Stimulated activated CD8-positive, alpha-beta memory T cell treated with anti-CD3 and anti-CD28 coated beads, Interleukin-7, amount 100 ng/mL, for 24 hours (primary cell): ENCODE measurements at regions not wholly inside any gene's neighbourhood (a gene's known extent, or its start where the extent isn't known, plus 50 kb on each side); places are given as distances from the start of the nearest gene placed in this dataset.
"Not testable (repeated sequence)": the region's sequence is repeated elsewhere in the genome, so short reads cannot be mapped to it uniquely, and the experiment has no call there.

Experiments used
- DNase-seq: peaks from one replicate; pipeline ENCODE4 v3.0.0-alpha.2; 2020; ENCODE audit warnings: low read depth

DNA sequence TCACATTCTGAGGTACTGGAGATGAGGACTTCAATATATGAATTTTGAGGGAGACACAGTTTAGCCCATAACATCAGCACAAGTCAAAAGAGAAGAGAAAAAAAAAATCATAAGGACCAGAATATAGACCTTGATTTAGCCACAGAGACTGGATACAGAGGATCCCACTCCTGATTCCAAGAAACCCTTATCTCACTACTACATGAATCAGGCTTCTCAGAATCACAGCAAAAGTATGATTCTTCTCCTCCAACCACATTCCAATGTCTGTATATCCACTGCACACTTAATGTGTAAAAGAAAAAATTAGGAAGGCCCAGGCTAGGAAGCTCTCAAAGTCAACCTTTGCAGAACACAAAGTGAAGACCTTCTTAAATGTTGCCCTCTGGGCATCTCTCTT, 610.9 kb downstream of the DTWD2 start:
- DNase-seq, result no peak

DNA sequence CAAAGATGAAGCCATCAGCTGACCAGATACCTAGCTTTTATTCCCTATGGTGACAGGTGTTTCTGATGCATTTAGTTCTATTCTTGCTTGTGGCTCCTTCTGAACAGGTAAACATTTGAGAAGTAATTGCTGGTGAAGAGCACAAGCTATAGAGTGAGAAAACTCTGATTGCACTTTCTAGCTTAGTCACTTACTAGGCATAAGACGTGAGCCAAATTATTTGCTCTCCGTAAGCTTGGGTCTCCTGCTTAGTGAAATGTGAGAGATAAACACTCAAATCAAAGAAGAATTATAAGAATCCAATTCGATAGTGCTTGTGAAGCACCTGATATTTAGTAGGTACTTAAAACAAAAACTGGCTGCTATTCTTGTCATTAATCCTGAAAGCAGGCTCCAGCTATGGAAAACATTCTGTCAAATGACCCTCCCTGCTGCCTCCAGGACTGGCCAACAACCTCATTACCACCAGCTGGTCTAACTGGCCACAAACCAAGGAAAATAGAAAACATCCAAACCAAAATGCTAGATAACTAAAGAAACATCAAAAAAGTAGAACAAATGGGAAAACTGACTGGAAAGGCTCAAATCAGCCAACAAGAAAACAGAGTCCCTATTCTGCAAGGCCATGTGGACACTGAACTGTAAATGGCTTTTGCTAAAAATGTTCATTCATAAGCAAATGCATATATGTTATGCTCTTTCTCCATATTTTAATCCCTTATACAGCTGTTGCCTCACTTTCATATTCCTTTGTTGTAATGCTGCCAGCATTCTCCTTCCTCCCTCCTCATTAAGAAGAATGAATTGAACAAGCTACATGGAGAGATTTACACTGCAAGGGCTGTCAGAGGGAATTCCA, 616.1 kb downstream of the DTWD2 start:
- no peak for DNase-seq

DNA sequence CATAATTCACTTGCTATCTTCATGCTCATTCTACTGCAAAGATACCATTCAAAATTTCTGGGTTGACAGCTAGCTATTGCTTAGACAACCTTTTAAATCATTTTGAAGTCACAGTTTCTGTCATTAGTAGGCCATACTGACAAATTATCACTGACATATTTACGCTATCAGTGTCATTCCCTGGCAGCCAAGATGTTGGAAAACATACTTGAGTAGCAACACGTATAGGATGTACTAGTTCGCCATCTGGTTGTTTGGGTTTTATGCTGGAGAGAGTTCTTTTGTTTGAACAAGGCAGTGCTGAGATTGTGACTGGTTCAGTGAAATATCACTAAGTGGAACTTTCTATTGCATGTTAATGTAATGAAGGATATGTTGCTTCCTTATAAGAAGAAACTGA, 621.9 kb downstream of the DTWD2 start:
- DNase-seq, result no peak

DNA sequence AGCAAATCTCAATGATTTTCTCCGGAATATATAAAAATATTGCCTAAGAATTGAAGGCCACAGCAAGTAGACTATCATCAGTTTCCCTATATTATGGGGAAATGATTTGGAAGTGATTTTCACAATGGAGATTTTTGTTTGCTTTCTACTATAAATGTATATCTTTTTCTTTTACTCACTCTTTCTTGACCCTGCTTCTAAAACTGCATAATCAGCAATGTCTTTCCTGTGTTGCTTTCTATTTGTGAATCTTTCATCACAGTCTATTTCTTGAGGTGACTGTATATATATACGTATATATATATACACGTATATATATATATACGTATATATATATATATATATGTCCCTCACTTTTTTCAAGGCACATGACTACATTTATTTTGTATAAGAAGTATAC, 622.6 kb downstream of the DTWD2 start:
- DNase-seq, result no peak

DNA sequence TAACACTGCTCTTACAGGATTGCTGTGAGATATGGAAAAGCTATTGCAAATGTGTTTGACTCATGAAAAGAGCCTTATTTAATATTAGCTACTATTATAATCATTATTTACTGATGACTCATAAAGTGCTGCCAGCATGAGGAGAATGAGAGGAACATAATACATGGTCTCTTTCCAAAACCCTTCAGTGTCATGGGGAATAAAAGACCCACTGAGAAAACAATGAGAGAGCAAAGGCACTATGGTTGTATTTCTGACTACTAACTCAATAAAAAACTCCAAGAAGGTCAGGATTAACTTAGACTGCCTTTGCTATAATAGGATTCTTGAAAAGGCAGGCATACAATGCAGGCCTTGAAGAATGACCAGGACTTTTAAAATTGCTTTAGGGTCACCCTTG, 633.5 kb downstream of the DTWD2 start:
- no peak for DNase-seq

DNA sequence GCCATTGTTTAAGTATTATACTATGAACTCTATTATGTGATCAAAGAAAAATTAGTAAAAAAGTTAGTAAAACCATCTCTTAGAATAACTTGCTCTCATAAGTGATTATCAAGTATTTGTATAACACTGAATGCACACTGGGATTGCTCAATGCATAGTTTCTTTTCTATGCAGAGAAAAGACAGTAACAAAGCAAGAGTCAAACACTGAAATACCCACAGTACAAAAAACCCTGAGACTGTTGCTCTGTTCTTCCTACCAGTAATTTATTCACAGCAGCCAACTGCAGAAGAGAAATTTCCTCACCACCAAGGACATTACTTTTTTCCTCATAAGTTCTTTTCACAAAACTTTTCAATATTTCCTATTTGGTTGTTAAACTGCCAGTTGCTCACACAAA, 634.4 kb downstream of the DTWD2 start:
- DNase-seq, result no peak

DNA sequence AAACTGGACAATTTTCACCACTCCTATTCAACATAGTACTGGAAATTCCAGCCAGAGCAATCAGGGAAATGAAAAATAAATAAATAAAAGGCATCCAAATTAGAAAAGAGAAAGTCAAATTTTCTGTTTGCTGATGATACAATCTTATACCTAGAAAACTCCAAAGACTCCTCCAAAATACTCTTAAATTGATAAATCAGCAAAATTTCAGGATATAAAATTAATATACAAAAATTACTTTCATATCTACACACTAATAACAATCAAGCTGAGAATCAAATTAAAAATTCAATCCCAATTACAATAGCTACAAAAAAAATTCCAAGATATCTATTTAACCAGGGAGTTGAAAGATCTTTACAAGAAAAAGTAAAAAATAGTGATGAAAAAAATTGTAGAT, 651.9 kb downstream of the DTWD2 start:
- no peak for DNase-seq

DNA sequence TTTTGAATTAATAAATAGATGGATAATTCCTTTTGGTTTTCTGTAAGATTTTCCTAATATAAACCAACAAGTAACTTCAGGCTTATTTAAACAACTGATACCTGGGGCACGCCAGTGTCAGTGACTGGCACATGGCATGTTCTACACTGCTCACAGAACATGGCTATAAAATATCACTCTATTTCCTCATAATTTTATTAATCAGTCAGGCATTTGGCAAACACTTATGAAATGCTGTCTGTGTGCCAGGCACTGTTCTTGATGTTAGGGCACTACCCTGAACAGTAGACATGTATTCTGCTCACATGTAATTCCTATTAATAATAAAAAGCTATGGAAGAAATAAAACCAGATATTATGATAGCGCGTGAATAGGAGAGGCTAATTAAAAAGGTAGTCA, 661.0 kb downstream of the DTWD2 start:
- DNase-seq, result no peak

DNA sequence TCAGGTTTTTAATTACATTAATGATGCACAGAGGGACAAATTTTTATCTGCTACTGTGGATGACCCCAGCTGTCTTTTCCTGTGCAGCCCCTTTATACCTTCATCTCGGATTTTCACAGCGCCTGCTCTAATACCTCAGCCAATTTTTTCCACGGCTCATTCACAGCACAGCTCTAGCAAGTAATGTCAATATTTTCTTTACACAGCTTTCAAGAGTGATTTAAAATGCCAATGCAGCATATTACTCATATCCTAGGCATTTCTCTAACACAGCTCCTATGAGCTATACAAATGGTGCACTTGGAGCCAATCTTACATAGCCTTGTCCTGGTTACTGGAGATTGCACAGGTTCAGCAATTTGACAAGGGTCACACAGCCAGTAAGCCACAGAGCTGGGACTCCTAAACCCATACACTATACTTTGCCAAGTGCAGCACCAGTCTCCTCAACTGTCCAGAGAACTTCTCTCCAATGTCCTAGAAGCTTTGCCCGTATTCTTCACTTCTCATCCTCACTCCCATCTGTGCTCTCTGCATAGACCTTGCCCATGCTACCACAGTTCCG, 661.8 kb downstream of the DTWD2 start:
- no peak for DNase-seq

DNA sequence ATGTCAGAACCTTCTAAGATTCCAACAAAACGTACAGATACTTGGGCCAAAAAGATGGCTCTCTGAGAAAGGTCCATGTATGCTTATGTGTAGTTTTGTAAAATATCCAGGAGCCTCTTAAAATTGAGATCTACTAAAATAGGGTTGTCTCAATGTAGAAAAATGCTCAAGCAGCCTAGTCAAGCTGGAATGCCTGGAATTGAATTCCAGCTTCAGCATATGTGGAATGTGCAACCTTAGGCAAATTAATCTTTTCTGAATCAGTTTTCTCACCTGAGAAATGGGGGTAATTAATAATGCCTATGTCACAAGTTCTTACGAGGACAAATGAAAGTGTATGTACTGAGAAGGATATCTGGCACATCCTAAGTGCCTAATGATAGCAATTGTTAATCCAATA, 662.4 kb downstream of the DTWD2 start:
- no peak for DNase-seq

DNA sequence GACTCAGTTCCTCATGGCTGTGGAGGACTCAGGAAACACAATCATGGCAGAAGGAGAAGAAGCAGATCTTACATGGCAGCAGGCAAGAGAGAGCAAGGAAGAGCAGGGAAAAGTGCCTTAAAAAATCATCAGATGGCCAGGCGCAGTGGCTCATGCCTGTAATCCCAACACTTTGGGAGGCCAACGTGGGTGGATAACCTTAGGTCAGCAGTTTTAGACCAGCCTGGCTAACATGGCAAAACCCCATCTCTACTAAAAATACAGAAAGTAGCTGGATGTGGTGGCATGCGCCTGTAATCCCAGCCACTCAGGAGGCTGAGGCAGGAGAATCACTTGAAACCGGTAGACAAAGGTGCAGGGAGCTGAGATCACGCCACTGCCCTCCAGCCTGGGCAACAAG, 664.6 kb downstream of the DTWD2 start:
- not testable (repeated sequence) for DNase-seq

DNA sequence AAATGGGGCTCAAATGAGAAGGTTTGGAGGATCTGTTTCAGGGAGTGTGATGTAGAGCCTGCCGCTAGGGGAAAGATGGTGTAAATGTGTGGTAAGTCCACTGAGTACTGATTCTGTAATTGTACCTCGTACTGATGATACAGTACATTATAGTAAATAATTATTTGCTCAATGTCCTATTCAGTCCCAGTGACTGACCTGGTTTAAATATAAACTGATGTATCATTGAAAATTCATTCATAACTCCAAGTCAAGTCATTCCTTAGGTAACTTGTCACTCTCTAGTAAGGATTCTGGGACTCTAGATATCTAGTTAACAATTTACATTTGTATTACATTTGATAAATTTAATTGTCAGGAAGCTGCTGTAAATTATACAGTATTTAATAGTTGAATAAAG, 667.3 kb downstream of the DTWD2 start:
- DNase-seq, result no peak

DNA sequence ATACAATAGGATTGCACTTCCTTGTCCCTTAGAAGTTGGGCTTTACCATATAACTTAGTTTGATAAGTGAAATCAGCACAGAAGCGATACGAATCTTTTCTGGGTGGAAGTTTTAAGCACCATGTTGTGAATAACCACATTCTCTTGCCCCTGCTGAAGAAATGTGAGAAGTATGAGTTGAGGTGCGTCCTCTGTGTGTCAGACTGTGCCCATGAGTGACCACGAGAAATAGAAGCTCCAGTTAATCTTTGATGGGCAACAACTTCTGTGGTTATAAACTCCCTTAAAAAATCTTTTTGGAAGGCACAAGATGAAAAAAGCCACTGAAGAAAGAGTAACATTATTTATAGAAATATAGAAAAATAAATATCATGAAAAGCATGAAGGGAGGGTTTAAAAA, 668.2 kb downstream of the DTWD2 start:
- no peak for DNase-seq

DNA sequence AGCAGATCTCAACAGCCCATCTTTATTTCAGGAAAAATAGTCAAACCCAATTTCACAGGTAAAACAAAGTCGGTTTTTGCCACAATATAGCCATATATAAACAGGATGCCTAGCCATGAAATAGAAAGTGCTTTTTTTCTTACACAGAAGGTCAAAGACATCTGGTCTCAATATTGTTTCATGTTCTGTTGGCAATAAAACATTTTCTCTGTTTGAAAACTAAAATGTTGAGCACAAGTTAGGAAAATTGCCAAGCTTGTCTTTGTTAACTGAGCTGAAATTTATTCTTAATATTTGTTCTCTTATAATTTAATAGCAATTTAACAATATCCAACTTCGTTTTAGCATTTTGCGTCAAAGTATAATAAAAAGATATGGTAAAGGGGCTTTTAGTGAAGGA, 673.4 kb downstream of the DTWD2 start:
- DNase-seq, result no peak

DNA sequence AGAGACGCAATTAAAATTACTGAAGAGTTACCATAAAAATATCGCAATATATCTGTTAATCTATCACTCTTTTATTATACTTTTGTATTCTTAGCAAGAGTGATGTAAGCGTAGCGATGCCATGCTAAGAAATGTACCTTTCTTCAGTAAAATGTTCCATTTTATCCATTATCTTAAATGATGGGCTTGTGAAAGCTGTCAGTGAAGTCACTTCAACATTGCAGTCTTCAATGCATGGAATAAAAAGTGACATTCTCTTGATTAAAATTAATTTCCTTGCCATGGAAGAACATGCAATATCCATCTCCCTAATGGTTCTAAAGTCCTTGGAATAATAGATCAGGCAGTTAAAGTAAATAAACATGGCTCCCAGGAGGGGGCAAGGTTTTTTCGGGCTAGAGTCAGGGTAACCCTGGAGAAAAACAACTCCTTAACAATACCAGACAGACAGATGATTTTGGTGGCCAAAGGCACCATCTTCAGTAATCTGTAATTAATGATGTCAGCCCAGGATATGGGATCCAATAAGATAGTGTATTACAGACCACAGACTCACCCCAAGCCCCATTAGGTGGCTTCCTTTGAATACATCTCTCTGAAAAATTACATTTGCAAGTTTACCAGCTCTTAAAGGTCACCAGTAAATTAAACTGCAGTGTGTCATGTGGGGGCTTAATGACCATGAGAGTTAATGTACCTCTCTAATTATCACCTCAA, 677.1 kb downstream of the DTWD2 start:
- DNase-seq, result no peak

DNA sequence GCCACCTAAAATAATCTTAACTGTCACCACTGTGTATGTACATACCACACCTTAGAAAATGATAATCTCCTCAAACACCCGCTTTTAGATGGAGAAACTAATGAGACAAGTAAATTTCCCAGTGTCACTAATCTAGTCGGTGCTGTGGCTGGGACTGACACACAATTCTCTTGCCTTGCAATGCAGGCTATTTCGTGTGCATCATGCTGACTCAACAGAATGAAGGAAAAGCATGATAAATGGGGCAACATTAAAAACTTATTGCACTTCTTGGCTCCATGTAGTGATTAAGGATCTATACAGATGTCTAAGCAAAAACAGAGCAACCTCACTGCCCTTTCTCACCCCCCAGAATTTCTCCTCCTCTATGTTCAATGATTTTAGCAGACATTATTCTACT, 677.9 kb downstream of the DTWD2 start:
- no peak for DNase-seq

DNA sequence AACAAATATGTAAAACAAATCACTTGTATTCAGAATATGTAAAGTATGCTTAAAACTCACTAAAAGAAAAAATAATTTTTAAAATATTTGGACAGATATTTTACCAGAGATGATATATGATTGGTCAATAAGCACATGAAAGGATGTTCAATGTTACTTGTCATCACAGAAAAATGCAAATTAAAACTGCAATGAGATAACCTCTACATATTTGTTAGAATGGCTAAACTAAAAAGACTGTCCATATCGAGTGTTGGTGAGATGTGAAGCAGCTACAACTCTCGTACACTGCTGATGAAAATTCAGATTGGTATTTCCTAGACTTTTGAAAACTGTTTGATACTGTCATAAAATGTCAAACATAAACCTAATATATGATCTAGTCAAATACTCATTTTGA, 685.1 kb downstream of the DTWD2 start:
- DNase-seq, result no peak

DNA sequence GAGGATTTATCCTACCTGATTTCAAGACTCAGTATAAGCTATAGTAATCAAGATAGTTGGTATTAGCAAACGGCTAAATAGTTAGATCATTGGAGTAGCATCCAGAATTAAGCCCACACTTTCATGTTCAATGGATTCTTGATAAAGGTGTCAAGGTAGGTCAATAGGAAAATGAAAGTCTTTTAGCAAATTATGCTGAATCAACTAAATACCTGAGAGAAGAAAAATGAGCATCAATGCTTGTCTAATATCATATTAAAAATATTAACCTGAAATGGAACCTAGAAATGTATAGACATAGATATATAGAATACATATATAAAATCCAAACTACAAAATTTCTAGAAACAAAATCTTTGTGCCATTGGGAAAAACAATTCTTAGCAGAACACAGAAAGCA, 685.6 kb downstream of the DTWD2 start:
- DNase-seq, result no peak

DNA sequence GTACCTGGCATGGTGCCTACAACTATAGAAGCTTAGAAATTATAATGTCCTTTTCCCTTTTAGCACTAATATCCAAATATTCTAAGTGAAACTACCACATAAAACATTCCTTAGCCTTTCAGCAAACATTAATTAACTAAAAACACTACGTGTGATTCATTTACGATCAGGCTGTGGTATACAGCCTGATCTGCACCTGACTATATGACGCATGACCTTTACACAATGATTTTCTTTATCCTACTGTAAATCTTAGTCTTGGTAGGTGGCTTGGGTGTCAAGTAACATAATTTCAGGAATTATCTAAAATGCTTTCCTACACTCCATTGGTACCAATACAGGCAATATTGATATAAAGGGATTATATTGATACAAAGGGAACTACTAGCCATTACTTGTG, 686.7 kb downstream of the DTWD2 start:
- no peak for DNase-seq

DNA sequence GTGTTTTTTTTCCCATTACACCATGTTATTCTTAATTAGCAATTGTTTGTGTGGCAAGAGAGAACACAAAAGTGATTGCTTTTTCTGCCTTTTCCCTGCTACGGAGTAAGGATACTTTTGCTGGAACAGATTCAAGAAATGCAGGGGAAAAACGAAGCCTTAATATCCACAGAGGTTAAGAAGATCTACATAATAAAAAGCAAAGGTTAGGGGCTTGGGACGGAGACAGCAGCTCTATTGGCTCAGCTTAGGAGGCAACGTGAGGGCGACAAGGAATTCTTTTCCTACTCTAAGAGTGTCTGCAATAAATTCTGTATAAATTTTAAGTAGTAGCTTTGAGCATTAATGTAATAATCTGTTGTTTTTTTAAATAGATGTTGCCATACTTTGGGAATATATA, 693.3 kb downstream of the DTWD2 start:
- no peak for DNase-seq

DNA sequence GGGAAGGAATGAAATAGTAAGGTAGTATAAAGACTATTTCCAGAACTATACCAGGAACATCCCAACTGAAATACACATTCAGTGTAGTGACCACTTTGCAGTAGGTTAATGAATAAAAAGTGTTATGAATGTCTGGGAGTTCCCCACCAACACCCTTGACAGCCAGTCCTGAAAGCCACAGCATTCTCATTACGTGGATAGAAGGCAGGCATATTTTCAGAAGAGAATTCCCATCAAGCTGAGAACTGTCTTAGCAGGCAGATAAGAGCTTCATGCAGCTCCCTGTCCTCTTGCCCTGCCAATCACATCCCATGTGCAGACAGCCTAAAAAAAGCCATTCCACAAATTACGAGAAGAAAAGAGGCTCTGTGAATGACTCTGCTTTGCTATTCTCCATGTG, 695.0 kb downstream of the DTWD2 start:
- no peak for DNase-seq

DNA sequence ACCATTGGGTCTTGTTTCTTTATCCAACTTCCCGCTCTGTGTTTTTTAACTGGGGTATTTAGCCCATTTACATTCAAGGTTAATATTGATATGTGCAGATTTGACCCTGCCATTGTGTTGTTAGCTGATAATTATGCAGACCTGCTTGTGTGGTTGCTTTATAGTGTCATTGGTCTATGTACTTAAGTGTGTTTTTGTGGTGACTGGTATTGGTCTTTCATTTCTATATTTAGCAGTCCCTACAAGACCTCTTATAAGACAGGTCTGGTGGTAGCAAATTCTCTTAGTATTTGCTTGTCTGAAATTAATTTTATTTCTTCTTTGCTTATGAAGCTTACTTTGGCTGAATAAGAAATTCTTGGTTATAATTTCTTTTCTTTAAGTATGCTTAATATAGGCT, 698.1 kb downstream of the DTWD2 start:
- no peak for DNase-seq

DNA sequence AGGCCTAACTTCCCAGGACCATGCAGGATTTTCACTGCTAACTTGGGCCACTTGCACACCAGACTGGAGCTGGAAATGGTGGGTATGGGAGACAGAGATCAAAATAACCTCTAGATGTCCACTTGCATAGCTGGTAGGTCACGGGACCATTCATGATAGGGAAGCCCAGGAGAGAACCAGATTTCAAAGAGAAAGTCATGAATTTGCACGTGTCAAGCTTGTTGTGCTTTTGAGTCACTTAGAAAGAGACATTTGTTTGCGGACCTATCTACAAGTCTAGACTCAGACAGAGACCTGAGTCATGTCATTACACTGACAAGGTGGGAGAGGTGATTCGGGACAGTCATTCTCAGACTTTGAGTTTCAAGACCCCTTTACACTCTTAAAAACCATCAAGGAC, 704.1 kb downstream of the DTWD2 start:
- not testable (repeated sequence) for DNase-seq
